ENCODE measurements at regions not wholly inside any gene's neighbourhood (a gene's known extent, or its start where the extent isn't known, plus 50 kb on each side); places are given as distances from the start of the nearest gene placed in this dataset.
"Not testable (repeated sequence)": the region's sequence is repeated elsewhere in the genome, so short reads cannot be mapped to it uniquely, and the experiment has no call there.

- intact Hi-C loops (cut with micrococcal nuclease): no loop called here
- peak; percentile 43 for ATAC-seq
- no peak for DNase-seq
Measured at GRCh38 chr3:193964517-193964880, 171.4 kb upstream of the HES1 start.

DNA sequence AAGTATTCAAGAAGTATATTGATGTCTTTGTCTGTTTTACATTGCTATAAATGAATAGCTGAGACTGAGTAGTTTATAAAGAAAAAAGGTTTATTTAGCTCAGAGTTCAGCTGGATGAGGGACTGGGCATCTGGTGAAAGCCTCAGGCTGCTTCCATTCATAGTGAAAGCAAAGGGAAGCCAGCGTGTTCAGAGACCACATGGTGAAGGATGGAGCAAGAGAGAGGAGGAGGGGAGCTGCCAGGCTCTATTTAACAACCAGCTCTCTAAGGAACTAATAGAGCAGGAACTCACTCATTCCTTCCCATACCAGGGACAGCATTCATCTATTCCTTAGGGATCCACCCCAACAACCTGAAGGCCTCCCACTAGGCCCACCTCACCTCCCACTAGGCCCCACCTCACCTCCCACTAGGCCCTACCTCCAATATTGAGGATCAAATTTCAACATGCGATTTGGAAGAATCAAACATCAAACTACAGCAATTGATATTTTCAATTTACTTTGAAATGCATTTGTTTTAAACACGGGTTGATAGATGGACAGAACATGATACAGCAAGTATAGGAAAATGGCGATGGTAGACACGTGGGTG, 167.5 kb upstream of the HES1 start:
- ATAC-seq (no peak), DNase-seq (no peak)
- intact Hi-C loops (cut with micrococcal nuclease): no loop called here

- DNase-seq; intact Hi-C loops (cut with micrococcal nuclease): not testable (repeated sequence)
Measured at GRCh38 chr3:193970131-193970772, 165.7 kb upstream of the HES1 start.

GRCh38 chr3:193970773-193971206, 165.2 kb upstream of the HES1 start:
- no peak for ATAC-seq
- intact Hi-C loops (cut with micrococcal nuclease): no loop called here
- no peak for DNase-seq

More at GRCh38 chr3:193970131-193970772, 165.7 kb upstream of the HES1 start:
- peak; percentile 72 for ATAC-seq

GRCh38 chr3:193971261-193971751, 164.6 kb upstream of the HES1 start:
- intact Hi-C loops (cut with micrococcal nuclease): no loop called here
- no peak for DNase-seq
- ATAC-seq: peak; percentile 25

DNA sequence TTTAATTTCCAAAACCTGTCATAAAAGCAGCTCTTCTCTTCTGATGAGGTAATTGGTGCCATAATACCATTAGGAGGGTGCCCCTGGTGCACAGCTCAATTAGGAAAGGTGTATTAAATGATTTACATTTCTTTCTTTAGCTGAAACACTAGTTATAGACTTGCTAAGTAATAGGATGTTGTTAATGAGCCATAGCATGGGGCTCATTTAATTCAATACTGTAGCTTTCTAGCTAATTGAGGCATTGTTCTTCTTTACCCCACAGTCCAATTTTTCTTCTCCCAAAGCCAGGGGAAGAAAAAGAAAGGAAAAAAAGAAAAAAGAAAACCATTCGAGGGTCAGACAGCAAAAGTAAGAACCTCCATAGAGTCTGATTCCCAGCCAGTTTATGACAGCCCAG, 164.0 kb upstream of the HES1 start:
- no peak for DNase-seq
- intact Hi-C loops (cut with micrococcal nuclease): no loop called here
- ATAC-seq: no peak

- DNase-seq (no peak), ATAC-seq (no peak)
- intact Hi-C loops (cut with micrococcal nuclease): no loop called here
Measured at GRCh38 chr3:193972832-193973231, 163.1 kb upstream of the HES1 start.

DNA sequence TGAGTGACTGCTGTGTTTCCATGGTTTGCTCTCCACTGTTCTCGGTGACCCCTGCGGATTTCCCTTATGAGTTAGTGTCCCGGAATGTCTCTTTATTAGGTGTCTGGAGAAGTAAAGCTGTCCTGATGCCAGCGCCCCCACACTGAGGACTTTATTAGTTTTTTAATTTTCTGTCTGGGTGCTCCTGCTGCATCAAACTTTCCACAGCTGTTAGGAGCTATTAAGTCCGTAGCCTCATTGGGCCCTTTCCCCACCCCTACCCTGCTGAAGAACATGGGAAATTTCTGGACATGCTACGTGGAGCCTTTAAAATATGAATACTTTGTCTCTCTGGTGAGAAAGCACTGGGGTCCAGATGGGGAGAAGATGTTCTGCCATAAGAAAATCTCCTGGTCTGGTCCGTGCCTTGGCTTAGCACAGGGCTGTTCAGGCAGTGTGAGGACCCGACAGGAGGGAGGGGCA, 161.7 kb upstream of the HES1 start:
- DNase-seq (no peak), ATAC-seq (no peak)
- intact Hi-C loops (cut with micrococcal nuclease): no loop called here

DNA sequence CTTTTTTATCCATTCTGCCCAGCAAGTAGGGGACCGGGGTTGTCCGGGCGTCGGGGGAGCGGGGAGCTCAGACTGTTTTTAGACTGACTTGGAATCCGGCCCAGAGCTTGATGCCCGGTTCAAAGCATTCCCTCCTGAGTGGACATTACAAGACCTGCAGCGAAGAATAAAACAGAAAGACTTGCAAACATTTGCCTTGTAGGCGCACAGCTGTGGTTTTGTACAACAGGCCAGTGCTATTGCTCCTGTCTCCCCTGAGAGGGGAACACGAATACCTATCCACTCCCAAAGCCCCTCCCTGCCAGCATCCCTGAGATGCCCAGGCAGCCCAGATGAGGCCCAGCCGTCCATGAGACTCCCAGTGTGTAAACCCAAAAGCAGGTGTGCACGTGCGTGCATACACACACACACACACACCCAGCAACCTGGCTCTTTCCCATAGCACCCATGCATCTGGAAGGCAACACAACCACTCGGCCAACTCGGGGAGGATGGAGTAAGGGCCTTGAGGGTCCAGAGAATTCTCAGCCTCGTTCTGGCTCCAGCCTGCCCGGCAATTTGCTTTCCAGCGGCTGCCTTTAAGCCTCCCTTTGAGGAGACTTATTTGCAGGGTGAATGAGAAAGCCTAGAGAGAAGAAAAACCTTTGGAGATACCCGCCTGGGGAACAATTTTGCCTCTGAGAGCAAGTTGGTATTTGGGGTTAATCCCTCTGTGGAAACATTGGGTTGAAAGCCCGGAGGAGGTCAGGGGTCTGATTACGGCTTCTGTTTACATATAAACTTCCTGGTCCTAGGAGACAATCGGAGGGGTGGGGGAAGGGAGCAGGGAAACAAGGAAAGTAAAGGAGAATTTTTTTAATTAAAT, 161.0 kb upstream of the HES1 start:
- no peak for DNase-seq
- intact Hi-C loops (cut with micrococcal nuclease): no loop called here
- peak; percentile 19 for ATAC-seq

GRCh38 chr3:193977622-193978021, 158.3 kb upstream of the HES1 start:
- DNase-seq: no peak
- intact Hi-C loops (cut with micrococcal nuclease): no loop called here

DNA sequence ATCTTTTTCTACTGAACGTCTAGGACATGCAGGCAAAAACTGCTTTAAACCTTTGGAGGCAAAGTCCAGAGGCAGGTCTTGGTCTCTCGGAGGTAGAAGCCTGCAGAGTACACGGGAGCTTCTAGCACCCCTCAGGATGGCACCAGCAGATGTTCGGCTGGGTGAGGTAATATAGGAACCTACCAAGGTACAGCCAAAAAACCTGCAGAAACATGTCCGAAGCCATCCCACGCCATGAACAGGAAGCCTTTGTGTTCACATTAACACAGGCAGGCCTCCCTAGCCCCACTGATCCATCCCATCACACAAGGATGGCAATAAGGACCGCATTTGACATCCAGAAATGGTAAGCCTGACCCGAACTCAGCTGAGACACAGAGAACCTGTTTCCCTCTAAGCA, 157.9 kb upstream of the HES1 start:
- no peak for DNase-seq
- intact Hi-C loops (cut with micrococcal nuclease): no loop called here
- no peak for ATAC-seq

More at GRCh38 chr3:193977622-193978021, 158.3 kb upstream of the HES1 start:
- ATAC-seq: no peak

DNA sequence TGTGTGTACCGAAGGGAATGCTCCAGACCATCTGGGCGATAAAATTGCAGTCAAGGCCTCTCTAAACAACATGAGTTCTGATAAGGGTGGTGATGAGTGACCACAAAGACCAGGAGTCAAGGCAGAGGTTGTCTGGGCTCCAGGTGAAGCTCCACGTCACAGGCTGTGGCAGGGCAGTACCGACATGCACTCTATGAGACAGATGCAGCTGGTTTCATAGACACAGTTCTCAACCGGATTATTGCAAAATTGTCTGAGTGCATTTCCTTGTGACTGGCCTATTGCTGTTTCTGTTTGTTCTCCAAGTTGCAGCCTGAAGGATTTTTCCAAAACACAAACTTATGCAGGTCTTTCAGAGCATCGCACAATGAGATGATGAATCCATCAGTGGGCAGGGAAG, 157.5 kb upstream of the HES1 start:
- no peak for DNase-seq
- intact Hi-C loops (cut with micrococcal nuclease): no loop called here

GRCh38 chr3:193980326-193980725, 155.6 kb upstream of the HES1 start:
- peak; percentile 26 for DNase-seq
- intact Hi-C loops (cut with micrococcal nuclease): no loop called here
- peak; percentile 42 for ATAC-seq

More for the DNA sequence above, 157.5 kb upstream of the HES1 start:
- ATAC-seq: no peak

GRCh38 chr3:193980905-193981304, 155.0 kb upstream of the HES1 start:
- DNase-seq: no peak
- ATAC-seq: peak; percentile 13
- intact Hi-C loops (cut with micrococcal nuclease): no loop called here

- peak; percentile 5 for ATAC-seq
- intact Hi-C loops (cut with micrococcal nuclease): no loop called here
- no peak for DNase-seq
Measured at GRCh38 chr3:193981504-193981903, 154.4 kb upstream of the HES1 start.

- ATAC-seq: peak; percentile 83
- peak; percentile 87 for DNase-seq
- intact Hi-C loops (cut with micrococcal nuclease): no loop called here
Measured at GRCh38 chr3:193982258-193982659, 153.7 kb upstream of the HES1 start.

- intact Hi-C loops (cut with micrococcal nuclease): no loop called here
- DNase-seq (no peak), ATAC-seq (no peak)
Measured at GRCh38 chr3:193983846-193984818, 151.8 kb upstream of the HES1 start.

GRCh38 chr3:193984876-193985275, 151.1 kb upstream of the HES1 start:
- intact Hi-C loops (cut with micrococcal nuclease): no loop called here
- ATAC-seq (no peak), DNase-seq (no peak)

DNA sequence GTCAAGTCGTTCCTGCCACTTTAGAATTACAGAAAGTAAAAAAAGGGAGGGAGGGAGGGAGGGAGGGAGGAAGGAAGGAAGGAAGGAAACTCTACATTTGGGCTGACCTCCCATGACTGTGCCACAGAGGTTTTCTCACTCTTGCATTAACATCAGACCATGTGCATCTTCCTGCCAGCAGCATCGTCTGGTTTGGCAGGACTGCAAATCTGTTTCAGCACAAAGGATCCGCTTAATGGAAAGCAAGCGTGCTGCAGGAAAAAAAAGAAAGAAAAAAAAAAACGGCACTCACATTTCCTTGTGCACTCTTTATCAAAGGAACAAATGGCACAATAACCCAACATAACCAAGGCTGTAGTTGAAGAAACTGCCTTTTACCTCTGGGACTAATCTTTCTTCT, 148.8 kb upstream of the HES1 start:
- DNase-seq (no peak), ATAC-seq (no peak)
- intact Hi-C loops (cut with micrococcal nuclease): no loop called here
